Prostate gland (tissue), 2 donors: ENCODE measurements at regions not wholly inside any gene's neighbourhood (a gene's known extent, or its start where the extent isn't known, plus 50 kb on each side); places are given as distances from the start of the nearest gene placed in this dataset.

Experiments used
- CTCF ChIP-seq, 4 experiments: fragments of 200-600 bp in 2 of 4; fragments of 450-650 bp in 2 of 4; sonication (generic) in 2 of 4; IDR thresholded peaks; 1 replicate in 3 of 4; 2 replicates in 1 of 4; pipeline ENCODE4 v1.5.1; 2016 to 2019; ENCODE audit warnings: antibody characterized with exemption in 4 of 4, mild to moderate bottlenecking in 2 of 4, moderate library complexity in 2 of 4
- POLR2A ChIP-seq: fragments of 450-650 bp; IDR thresholded peaks from one replicate; pipeline ENCODE4 v1.6.1; 2016; ENCODE audit warnings: antibody characterized with exemption, mild to moderate bottlenecking
- POLR2AphosphoS5 ChIP-seq: sonication (generic); formaldehyde crosslinking; IDR thresholded peaks from one replicate; pipeline ENCODE4 v1.6.1; 2017; ENCODE audit warnings: antibody characterized with exemption

DNA sequence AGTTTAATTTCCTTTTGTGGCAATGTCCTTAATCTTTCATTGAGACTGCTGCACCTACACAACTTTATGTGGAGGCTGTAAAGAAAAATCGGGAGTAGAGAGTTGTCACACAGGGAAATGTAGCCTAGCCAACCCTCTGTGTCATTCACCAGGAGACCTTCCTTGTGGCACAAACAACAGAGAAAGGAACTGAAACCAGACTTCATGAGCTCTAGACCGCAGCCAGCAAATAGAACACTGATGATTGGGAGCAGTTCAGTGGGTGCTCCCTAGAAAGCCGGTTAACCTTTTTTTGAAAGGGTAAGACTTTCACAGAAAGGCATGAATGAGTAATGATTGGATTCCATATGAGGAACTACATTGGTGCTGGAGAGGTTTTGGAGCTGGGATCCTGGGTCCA lies 1752.4 kb upstream of the CELF4 start:
- TF ChIP-seq POLR2A (no peak), CTCF (IDR thresholded peaks at IDR 0.05) (no peak), POLR2AphosphoS5 (no peak)
